ENCODE measurements at regions not wholly inside any gene's neighbourhood (a gene's known extent, or its start where the extent isn't known, plus 50 kb on each side); places are given as distances from the start of the nearest gene placed in this dataset.

DNA sequence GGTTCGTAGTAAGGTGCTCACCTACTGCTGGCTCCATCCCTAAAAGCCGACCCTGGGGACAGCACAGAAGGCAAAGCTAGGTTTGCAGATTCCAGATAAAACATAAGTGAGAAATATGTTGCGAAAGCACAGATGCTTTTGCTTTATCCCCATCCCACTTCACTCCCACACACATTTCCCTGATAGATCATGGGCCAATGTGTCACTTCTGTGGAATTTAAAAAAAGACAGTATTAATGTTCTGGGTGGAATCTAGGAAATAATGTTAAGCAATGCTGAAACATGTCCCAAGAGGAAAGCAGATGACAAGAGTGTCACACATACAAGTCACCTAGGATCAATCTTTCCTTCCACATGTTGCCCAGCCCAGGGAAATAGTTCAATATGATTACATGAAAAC lies 661.0 kb upstream of the MIR17HG start:
- TF ChIP-seq POLR2A (IDR thresholded peaks at IDR 0.05; ENCODE audit: low read depth, low read length) (no peak), POLR2AphosphoS5 (IDR thresholded peaks at IDR 0.05; ENCODE audit: low read depth, low read length) (no peak), TAF1 (IDR thresholded peaks at IDR 0.05; ENCODE audit: borderline replicate concordance, low read depth, low read length) (no peak)

Measured in GM12892 (cell line).